Epithelial cell of esophagus (primary cell): ENCODE measurements at regions not wholly inside any gene's neighbourhood (a gene's known extent, or its start where the extent isn't known, plus 50 kb on each side); places are given as distances from the start of the nearest gene placed in this dataset.

Source experiments
- DNase-seq: peaks from one replicate; pipeline ENCODE4 v3.0.0; 2010; ENCODE audit warnings: low read depth
- H3K4me3 ChIP-seq: 2 replicates; pipeline ENCODE4 v1.5.1; 2011; ENCODE audit warnings: mild to moderate bottlenecking, low read length, control low read depth
- TF ChIP-seq, protein P1 (sequence below): IDR thresholded peaks from 2 replicates; pipeline ENCODE4 v1.5.1; 2011; ENCODE audit warnings: low read depth, mild to moderate bottlenecking, low read length, control low read depth, inconsistent platforms; ENCODE audit not compliant: insufficient read depth; ENCODE audit errors: missing control alignments

DNA sequence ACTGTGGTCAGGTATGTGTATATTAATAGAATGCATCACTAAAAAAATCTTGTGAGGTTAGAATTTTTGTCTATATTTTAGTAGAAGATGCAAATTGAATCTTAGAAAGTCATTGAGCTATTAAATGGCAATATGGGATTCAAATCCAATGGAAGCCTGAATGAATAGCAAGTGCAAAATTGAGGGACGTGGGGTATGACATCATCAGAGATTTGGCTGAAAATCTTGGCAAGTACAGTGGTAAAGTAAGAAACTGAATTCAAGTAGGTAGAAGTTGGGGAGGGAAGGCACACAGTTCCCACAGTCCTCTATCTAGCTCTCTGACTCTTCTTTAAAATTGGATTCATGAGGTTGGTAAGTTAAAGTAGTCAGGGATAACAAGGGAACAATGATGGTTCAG lies 97.4 kb upstream of the SSTR1 start:
- H3K4me3 ChIP-seq = no peak overlapping the region
- DNase-seq = no peak
- TF ChIP-seq, protein P1, sequence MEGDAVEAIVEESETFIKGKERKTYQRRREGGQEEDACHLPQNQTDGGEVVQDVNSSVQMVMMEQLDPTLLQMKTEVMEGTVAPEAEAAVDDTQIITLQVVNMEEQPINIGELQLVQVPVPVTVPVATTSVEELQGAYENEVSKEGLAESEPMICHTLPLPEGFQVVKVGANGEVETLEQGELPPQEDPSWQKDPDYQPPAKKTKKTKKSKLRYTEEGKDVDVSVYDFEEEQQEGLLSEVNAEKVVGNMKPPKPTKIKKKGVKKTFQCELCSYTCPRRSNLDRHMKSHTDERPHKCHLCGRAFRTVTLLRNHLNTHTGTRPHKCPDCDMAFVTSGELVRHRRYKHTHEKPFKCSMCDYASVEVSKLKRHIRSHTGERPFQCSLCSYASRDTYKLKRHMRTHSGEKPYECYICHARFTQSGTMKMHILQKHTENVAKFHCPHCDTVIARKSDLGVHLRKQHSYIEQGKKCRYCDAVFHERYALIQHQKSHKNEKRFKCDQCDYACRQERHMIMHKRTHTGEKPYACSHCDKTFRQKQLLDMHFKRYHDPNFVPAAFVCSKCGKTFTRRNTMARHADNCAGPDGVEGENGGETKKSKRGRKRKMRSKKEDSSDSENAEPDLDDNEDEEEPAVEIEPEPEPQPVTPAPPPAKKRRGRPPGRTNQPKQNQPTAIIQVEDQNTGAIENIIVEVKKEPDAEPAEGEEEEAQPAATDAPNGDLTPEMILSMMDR = no peak

DNA sequence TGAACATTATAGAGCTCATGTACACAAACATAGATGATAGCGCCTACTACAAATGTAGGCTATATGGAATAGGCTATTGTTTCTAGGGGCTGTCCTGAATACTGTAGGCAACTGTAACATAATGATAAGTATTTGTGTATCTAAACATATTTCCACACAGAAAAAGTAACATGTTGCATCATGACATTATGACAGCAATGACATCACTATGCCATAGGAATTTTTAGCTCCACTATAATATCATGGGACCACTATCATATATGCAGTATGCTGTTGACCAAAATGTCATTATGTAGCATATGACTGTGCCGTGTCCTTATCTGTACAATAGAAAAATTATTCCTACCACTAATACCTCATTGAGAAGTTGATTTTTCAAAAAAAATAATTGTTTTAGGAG lies 96.7 kb upstream of the SSTR1 start:
- DNase-seq = no peak
- H3K4me3 ChIP-seq = no peak overlapping the region
- TF ChIP-seq, protein P1 = no peak

DNA sequence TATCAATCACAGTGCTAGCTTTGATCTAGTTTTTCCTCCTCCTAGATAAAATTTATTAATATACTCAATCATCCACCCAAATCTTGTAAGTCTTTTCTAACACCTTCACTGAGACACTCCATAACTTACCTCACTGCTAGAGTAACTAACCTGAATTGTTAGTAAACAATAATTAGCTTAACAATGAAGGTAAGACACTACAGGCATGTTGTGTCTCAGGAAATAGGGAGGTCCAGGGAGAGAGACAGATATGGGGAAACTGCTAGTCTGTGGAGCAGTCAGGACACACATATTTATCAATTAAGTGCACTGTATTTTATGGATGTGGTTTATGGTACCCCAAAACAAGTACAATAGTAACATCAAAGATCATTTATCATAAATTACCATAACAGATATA lies 94.2 kb upstream of the SSTR1 start:
- DNase-seq = no peak
- TF ChIP-seq, protein P1 = no peak
- no peak overlapping the region for H3K4me3 ChIP-seq

DNA sequence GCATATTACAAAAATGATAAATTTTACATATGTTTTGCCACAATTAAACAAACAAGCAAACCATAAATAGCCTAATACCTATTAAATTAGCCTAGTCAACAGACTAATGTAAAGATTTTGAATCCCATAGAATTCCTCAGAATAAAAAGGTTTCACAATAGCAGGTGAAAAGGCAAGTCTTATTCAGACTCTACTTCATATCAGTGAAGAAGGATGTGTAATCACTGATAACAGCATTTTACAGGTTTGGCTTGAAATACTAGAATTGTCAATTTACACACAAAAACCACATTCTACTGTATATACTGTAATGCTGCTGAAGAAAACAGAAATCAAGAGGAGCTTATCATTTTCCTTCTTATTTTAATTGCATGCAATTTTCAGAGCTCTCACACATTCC lies 90.8 kb upstream of the SSTR1 start:
- H3K4me3 ChIP-seq = no peak overlapping the region
- DNase-seq = no peak
- TF ChIP-seq, protein P1 = no peak

DNA sequence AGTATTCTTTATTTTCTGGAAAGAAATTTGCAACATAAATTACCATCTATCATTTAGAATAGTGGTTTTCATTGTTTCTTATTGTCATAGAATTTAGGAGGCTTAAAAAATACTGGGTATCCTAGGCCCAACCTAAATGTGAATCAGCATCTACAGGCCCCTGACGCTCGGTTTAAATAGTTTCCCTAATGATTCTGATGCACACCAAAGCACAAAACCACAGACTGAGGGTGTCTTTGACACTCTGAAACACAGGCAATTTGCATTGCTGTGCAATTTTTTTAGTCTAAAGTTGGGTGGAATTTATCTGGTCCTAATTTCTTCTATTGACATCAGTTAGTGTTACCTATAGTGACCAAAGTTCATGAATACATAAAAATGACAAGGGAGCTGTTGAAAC lies 87.6 kb upstream of the SSTR1 start:
- DNase-seq = no peak
- TF ChIP-seq, protein P1 = no peak
- no peak overlapping the region for H3K4me3 ChIP-seq

DNA sequence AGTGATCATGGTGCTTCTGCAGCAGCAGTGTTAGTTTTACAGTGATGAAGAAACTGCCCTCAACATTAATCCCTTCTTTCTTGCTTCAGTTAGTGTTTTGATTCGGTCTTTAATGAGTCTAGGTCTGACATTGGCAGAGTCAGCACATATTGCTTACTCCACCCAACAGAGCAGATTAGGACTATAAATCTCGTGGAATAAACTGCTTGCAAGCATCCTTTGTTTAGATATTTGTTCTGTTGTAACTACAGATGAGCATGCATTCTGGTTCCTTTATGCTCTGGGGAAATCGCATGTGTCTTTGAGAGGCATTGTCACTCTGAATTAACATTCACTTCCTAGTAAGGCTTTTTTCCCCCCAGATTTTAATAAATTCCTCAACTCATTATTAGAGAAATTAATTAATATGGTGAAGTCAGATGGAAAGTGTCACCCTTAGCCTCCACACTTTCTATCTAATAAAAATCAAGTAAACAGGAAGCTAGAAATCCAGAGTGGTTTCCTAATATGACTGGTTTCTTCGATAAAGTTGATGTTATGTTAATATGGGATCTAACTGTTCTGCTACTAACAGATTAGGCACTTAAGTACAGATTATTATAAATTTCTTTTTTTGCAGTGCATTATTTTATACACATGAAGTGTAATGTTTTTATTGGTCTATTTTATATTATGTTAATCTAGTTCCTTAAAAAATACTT lies 86.2 kb upstream of the SSTR1 start:
- DNase-seq = no peak
- H3K4me3 ChIP-seq = no peak overlapping the region
- TF ChIP-seq, protein P1 = no peak

DNA sequence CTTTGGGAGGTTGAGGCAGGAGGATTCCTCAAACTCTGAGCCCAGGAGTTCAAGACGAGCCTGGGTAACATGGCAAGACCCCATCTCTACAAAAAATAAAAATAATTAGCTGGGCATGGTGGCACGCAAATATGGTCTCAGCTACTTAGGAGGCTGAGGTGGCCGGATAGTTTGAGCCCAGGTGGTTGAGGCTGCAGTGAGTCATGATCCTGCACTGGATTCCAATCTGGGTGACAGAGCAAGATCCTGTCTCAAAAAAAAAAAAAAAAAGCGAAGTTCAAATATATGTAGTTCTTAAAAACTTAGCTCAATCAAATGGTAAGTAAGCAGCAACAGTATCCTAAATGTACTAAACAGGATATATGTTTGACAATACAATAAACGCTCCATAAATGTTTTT lies 85.5 kb upstream of the SSTR1 start:
- H3K4me3 ChIP-seq = no peak overlapping the region
- TF ChIP-seq, protein P1 = no peak
- DNase-seq = no peak
